Chondrocyte (in vitro differentiated cells): ENCODE measurements at regions not wholly inside any gene's neighbourhood (a gene's known extent, or its start where the extent isn't known, plus 50 kb on each side); places are given as distances from the start of the nearest gene placed in this dataset.

ENCODE experiments used
- DNase-seq: peaks from one replicate; pipeline ENCODE4 v3.0.0; 2021; ENCODE audit warnings: mixed read lengths, low spot score
- H3K27ac Mint-ChIP-seq: one replicate; pipeline ENCODE4 v1.8.0; 2021; ENCODE audit warnings: mild to moderate bottlenecking, moderate library complexity, mixed read lengths; ENCODE audit not compliant: unreplicated experiment
- H3K27me3 Mint-ChIP-seq: 2 replicates; pipeline ENCODE4 v1.8.0; 2021; ENCODE audit warnings: low read depth, mixed read lengths
- H3K36me3 Mint-ChIP-seq: 2 replicates; pipeline ENCODE4 v1.8.0; 2021; ENCODE audit warnings: low read depth, mixed read lengths
- H3K4me1 Mint-ChIP-seq: 2 replicates; pipeline ENCODE4 v1.8.0; 2021; ENCODE audit warnings: low read depth, mild to moderate bottlenecking, mixed read lengths
- H3K4me3 Mint-ChIP-seq: one replicate; pipeline ENCODE4 v1.8.0; 2021; ENCODE audit warnings: mild to moderate bottlenecking, moderate library complexity, mixed read lengths; ENCODE audit not compliant: unreplicated experiment
- H3K9me3 Mint-ChIP-seq: 2 replicates; pipeline ENCODE4 v1.8.0; 2021; ENCODE audit warnings: low read depth, mixed read lengths
- TF ChIP-seq, protein P1 (sequence below): fragments of 200-600 bp; sonication (generic); IDR thresholded peaks from 2 replicates; pipeline ENCODE4 v1.5.0; 2021; ENCODE audit warnings: antibody characterized with exemption, mild to moderate bottlenecking, moderate library complexity

GRCh38 chr3:107880702-107881101 is 210.1 kb downstream of the CD47 start:
- H3K36me3 Mint-ChIP-seq, result no peaks in the 10 kb centered on the region
- DNase-seq, result no peak
- no peak overlapping the region for H3K27ac Mint-ChIP-seq
- no peaks in the 10 kb centered on the region for H3K27me3 Mint-ChIP-seq
- no peak overlapping the region for H3K4me3 Mint-ChIP-seq
- no peaks in the 10 kb centered on the region for H3K9me3 Mint-ChIP-seq
- TF ChIP-seq, protein P1, sequence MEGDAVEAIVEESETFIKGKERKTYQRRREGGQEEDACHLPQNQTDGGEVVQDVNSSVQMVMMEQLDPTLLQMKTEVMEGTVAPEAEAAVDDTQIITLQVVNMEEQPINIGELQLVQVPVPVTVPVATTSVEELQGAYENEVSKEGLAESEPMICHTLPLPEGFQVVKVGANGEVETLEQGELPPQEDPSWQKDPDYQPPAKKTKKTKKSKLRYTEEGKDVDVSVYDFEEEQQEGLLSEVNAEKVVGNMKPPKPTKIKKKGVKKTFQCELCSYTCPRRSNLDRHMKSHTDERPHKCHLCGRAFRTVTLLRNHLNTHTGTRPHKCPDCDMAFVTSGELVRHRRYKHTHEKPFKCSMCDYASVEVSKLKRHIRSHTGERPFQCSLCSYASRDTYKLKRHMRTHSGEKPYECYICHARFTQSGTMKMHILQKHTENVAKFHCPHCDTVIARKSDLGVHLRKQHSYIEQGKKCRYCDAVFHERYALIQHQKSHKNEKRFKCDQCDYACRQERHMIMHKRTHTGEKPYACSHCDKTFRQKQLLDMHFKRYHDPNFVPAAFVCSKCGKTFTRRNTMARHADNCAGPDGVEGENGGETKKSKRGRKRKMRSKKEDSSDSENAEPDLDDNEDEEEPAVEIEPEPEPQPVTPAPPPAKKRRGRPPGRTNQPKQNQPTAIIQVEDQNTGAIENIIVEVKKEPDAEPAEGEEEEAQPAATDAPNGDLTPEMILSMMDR, result no peak
- peaks cover 40% of the 10 kb centered on the region for H3K4me1 Mint-ChIP-seq

GRCh38 chr3:107877936-107878335 is 212.9 kb downstream of the CD47 start:
- DNase-seq, result no peak
- H3K4me3 Mint-ChIP-seq, result no peak overlapping the region
- TF ChIP-seq, protein P1, result no peak
- no peaks in the 10 kb centered on the region for H3K9me3 Mint-ChIP-seq
- H3K4me1 Mint-ChIP-seq, result peaks cover 25% of the 10 kb centered on the region
- H3K27me3 Mint-ChIP-seq, result no peaks in the 10 kb centered on the region
- H3K27ac Mint-ChIP-seq, result no peak overlapping the region
- H3K36me3 Mint-ChIP-seq, result no peaks in the 10 kb centered on the region

- peaks cover 3% of the 10 kb centered on the region for H3K4me1 Mint-ChIP-seq
- H3K9me3 Mint-ChIP-seq, result peaks cover 2% of the 10 kb centered on the region
- DNase-seq, result no peak
- no peaks in the 10 kb centered on the region for H3K36me3 Mint-ChIP-seq
- H3K4me3 Mint-ChIP-seq, result no peak overlapping the region
- no peak overlapping the region for H3K27ac Mint-ChIP-seq
- TF ChIP-seq, protein P1, result no peak
- no peaks in the 10 kb centered on the region for H3K27me3 Mint-ChIP-seq
Measured at GRCh38 chr3:107870943-107871638, 219.7 kb downstream of the CD47 start.

DNA sequence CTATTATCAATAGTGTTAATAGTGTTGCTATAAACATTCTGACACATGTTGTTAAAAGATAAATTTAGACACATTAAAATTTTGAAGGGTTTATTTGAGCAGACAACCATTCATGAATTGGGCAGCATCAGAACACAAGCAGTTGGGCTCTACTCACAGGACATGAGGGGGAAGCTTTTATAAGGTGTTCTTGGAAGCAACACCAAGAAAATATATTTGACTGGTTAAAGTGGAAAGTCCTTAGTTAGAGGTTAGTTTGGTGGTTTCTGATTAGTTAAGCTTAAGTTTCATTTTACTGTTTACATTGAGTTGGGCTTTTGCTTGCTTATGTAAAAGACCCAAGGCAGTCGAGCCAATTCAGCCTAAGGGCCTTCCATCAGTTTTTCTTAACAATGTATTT is 220.7 kb downstream of the CD47 start:
- no peaks in the 10 kb centered on the region for H3K27me3 Mint-ChIP-seq

DNA sequence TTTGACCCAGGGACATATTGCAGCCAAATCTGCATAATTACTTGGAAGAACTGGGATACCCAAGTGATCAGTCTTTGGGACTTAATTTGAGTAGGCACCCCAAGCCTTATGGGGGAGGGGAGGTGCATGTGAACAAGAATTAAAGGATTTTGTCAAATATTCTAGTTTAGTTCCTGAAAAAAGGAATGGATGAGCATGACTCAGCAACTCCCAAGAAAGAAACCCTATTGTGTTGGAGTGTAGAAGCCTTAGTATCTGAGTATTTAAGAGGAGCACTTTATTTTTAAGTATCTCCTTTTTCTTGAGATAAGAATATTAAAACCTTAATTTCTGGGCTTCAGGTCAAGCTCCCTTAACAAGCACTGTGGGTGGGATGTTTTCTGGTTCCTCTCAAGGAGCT is 222.4 kb downstream of the CD47 start:
- Mint-ChIP-seq H3K27me3 (no peaks in the 10 kb centered on the region), H3K4me1 (peaks cover 3% of the 10 kb centered on the region), H3K9me3 (peaks cover 2% of the 10 kb centered on the region), H3K4me3 (no peak overlapping the region), H3K36me3 (no peaks in the 10 kb centered on the region), H3K27ac (no peak overlapping the region)
- TF ChIP-seq, protein P1, result no peak
- DNase-seq, result no peak

More for the DNA sequence above, 220.7 kb downstream of the CD47 start:
- Mint-ChIP-seq H3K4me3 (no peak overlapping the region), H3K9me3 (peaks cover 2% of the 10 kb centered on the region), H3K36me3 (no peaks in the 10 kb centered on the region), H3K4me1 (peaks cover 3% of the 10 kb centered on the region), H3K27ac (no peak overlapping the region)
- no peak for DNase-seq
- TF ChIP-seq, protein P1, result no peak
